H1 (cell line): ENCODE measurements at regions not wholly inside any gene's neighbourhood (a gene's known extent, or its start where the extent isn't known, plus 50 kb on each side); places are given as distances from the start of the nearest gene placed in this dataset.

Source experiments
- CTCF ChIA-PET: fragments of 300-600 bp; sonication (Branson Sonifier 250); formaldehyde crosslinking; loops from one replicate; lab custom pipeline; 2021; ENCODE audit not compliant: partially characterized antibody; lab: Charles Lee
- POLR2A ChIA-PET: fragments of 300-600 bp; sonication (Branson Sonifier 250); formaldehyde crosslinking; loops from one replicate; lab custom pipeline; 2021; ENCODE audit warnings: inconsistent platforms; ENCODE audit not compliant: partially characterized antibody; lab: Charles Lee
- DNase-seq, 2 experiments: peaks; one replicate each; pipeline versions ENCODE4 v3.0.0 to v3.0.0-alpha.2; 2010 to 2022; ENCODE audit warnings: low spot score in 2 of 2, low read depth in 1 of 2, mixed read lengths in 1 of 2
- FAIRE-seq: peaks from 2 replicates; lab custom pipeline; 2011; peaks lifted over from hg19 to GRCh38; lab: Jason Lieb, UNC
- H2AFZ ChIP-seq: 2 replicates; pipeline ENCODE4 v1.8.1; 2012; ENCODE audit warnings: low read length, inconsistent platforms
- H2AK5ac ChIP-seq: 2 replicates; pipeline ENCODE4 v1.6.1; 2013; ENCODE audit warnings: low read depth, low read length
- H2BK120ac ChIP-seq: replicated peaks from 2 replicates; pipeline ENCODE3; 2013; ENCODE audit warnings: low read depth, low read length, inconsistent platforms
- H2BK12ac ChIP-seq: 2 replicates; pipeline ENCODE4 v1.6.1; 2013; ENCODE audit warnings: low read depth, low read length
- H2BK15ac ChIP-seq: 2 replicates; pipeline ENCODE4 v1.6.1; 2013; ENCODE audit warnings: low read length
- H2BK20ac ChIP-seq: 2 replicates; pipeline ENCODE4 v1.6.1; 2013; ENCODE audit warnings: low read length
- H2BK5ac ChIP-seq: 2 replicates; pipeline ENCODE4 v1.6.1; 2013; ENCODE audit warnings: low read depth, low read length
- H3K14ac ChIP-seq: 2 replicates; pipeline ENCODE4 v1.6.1; 2013; ENCODE audit warnings: inconsistent platforms; ENCODE audit not compliant: insufficient read length
- H3K18ac ChIP-seq: 2 replicates; pipeline ENCODE4 v1.6.1; 2013; ENCODE audit warnings: low read length; ENCODE audit errors: extremely low read depth
- H3K23ac ChIP-seq: 2 replicates; pipeline ENCODE4 v1.6.1; 2013; ENCODE audit warnings: inconsistent platforms; ENCODE audit not compliant: insufficient read length
- H3K23me2 ChIP-seq: 2 replicates; pipeline ENCODE4 v1.6.1; 2013; ENCODE audit warnings: low read depth, low read length
- H3K27ac ChIP-seq: 2 replicates; pipeline ENCODE4 v1.6.1; 2011; ENCODE audit warnings: low read depth, low read length, inconsistent platforms
- H3K27me3 ChIP-seq, 4 experiments: replicated peaks in 1 of 4; 1 replicate in 1 of 4; 2 replicates in 3 of 4; pipeline versions ENCODE4 v1.6.1 to v1.8.1; 2011 to 2013; ENCODE audit warnings: low read length in 3 of 4, mild to moderate bottlenecking in 3 of 4, inconsistent platforms in 2 of 4, mixed read lengths in 2 of 4, moderate library complexity in 1 of 4; ENCODE audit not compliant: control insufficient read depth in 3 of 4, insufficient read depth in 3 of 4; ENCODE audit errors: extremely low read depth in 1 of 4
- H3K36me3 ChIP-seq, 4 experiments: 2 replicates each; pipeline versions ENCODE4 v1.6.1 to v1.8.1; 2011 to 2013; ENCODE audit warnings: mild to moderate bottlenecking in 4 of 4, low read length in 3 of 4, moderate library complexity in 2 of 4, control low read depth in 1 of 4, inconsistent platforms in 1 of 4; ENCODE audit not compliant: insufficient read depth in 4 of 4, control insufficient read depth in 2 of 4
- H3K4ac ChIP-seq: replicated peaks from 2 replicates; pipeline ENCODE3; 2013; ENCODE audit warnings: low read length, low read depth, mixed read lengths, inconsistent platforms; ENCODE audit not compliant: insufficient read length
- H3K4me1 ChIP-seq, 4 experiments: replicated peaks in 1 of 4; 1 replicate in 1 of 4; 2 replicates in 3 of 4; pipeline versions ENCODE4 v1.6.1 to v1.8.1; 2011 to 2013; ENCODE audit warnings: low read length in 3 of 4, inconsistent platforms in 2 of 4, mixed read lengths in 1 of 4; ENCODE audit not compliant: insufficient read depth in 4 of 4, control insufficient read depth in 3 of 4
- H3K4me2 ChIP-seq, 2 experiments: 2 replicates each; pipeline versions ENCODE4 v1.6.1 to v1.8.1; 2011 to 2013; ENCODE audit warnings: low read depth in 2 of 2, low read length in 2 of 2, control low read depth in 1 of 2, inconsistent platforms in 1 of 2, mild to moderate bottlenecking in 1 of 2; ENCODE audit not compliant: insufficient read depth in 1 of 2
- H3K4me3 ChIP-seq, 4 experiments: fragments of 200-600, 300-600 bp in 1 of 4; sonication (generic), shearing (Covaris generic), sonication (Bioruptor Twin) in 1 of 4; 2 replicates each; pipeline versions ENCODE4 v1.5.1 to v1.8.1; 2011 to 2016; ENCODE audit warnings: low read length in 4 of 4, low read depth in 3 of 4, control low read depth in 2 of 4, inconsistent platforms in 2 of 4, mild to moderate bottlenecking in 2 of 4, mixed read lengths in 1 of 4, moderate library complexity in 1 of 4; ENCODE audit not compliant: insufficient read depth in 2 of 4; ENCODE audit errors: extremely low read depth in 1 of 4
- H3K56ac ChIP-seq: replicated peaks from 2 replicates; pipeline ENCODE3; 2013; ENCODE audit warnings: low read depth, mild to moderate bottlenecking, mixed read lengths, low read length, inconsistent platforms; ENCODE audit not compliant: insufficient read length
- H3K79me1 ChIP-seq: 2 replicates; pipeline ENCODE4 v1.6.1; 2013; ENCODE audit warnings: low read depth, low read length, control low read depth
- H3K79me2 ChIP-seq, 2 experiments: 2 replicates each; pipeline versions ENCODE4 v1.6.1 to v1.8.1; 2012 to 2013; ENCODE audit warnings: low read length in 2 of 2, mild to moderate bottlenecking in 2 of 2, inconsistent platforms in 1 of 2; ENCODE audit not compliant: insufficient read depth in 2 of 2, control insufficient read depth in 1 of 2
- H3K9ac ChIP-seq, 4 experiments: replicated peaks in 1 of 4; 1 replicate in 1 of 4; 2 replicates in 3 of 4; pipeline versions ENCODE4 v1.6.1 to v1.8.1; 2011 to 2013; ENCODE audit warnings: low read depth in 3 of 4, low read length in 3 of 4, control low read depth in 2 of 4, mild to moderate bottlenecking in 2 of 4, moderate library complexity in 2 of 4, inconsistent platforms in 1 of 4; ENCODE audit errors: extremely low read depth in 1 of 4
- H3K9me3 ChIP-seq, 2 experiments: 2 replicates each; pipeline versions ENCODE4 v1.6.1 to v1.8.1; 2012 to 2013; ENCODE audit warnings: mild to moderate bottlenecking in 2 of 2, moderate library complexity in 2 of 2, control low read depth in 1 of 2, inconsistent platforms in 1 of 2, low read depth in 1 of 2, low read length in 1 of 2, mixed read lengths in 1 of 2; ENCODE audit not compliant: insufficient read depth in 2 of 2
- H4K20me1 ChIP-seq, 2 experiments: replicated peaks in 1 of 2; 2 replicates each; pipeline versions ENCODE3 to v1.8.1; 2011 to 2013; ENCODE audit warnings: inconsistent platforms in 2 of 2, low read length in 2 of 2, mild to moderate bottlenecking in 1 of 2; ENCODE audit not compliant: insufficient read depth in 2 of 2, control insufficient read depth in 1 of 2
- H4K5ac ChIP-seq: 2 replicates; pipeline ENCODE4 v1.6.1; 2013; ENCODE audit warnings: low read length, low read depth, mixed read lengths, inconsistent platforms; ENCODE audit not compliant: insufficient read length
- H4K8ac ChIP-seq: 2 replicates; pipeline ENCODE4 v1.8.0; 2013; ENCODE audit warnings: mild to moderate bottlenecking, moderate library complexity, low read length, inconsistent platforms; ENCODE audit not compliant: insufficient read depth; ENCODE audit errors: extremely low read depth
- H4K91ac ChIP-seq: replicated peaks from 2 replicates; pipeline ENCODE3; 2013; ENCODE audit warnings: low read length, mixed read lengths, inconsistent platforms; ENCODE audit not compliant: insufficient read length
- BRCA1 ChIP-seq: IDR thresholded peaks from 2 replicates; pipeline ENCODE4 v1.6.1; 2012; ENCODE audit warnings: low read depth, low read length, improper control_type of control experiment
- CHD1 ChIP-seq: IDR thresholded peaks from 2 replicates; pipeline ENCODE4 v1.6.1; 2012; ENCODE audit warnings: low read depth, low read length, improper control_type of control experiment
- E2F6 ChIP-seq: IDR thresholded peaks from 2 replicates; pipeline ENCODE4 v1.6.1; 2012; ENCODE audit warnings: inconsistent platforms
- KDM5A ChIP-seq: fragments of 200-600 bp; IDR thresholded peaks from 2 replicates; pipeline ENCODE4 v1.7.1; 2012; ENCODE audit warnings: mild to moderate bottlenecking, low read length, inconsistent platforms, mixed read lengths
- MAFK ChIP-seq: IDR thresholded peaks from 2 replicates; pipeline ENCODE4 v1.6.1; 2012; ENCODE audit warnings: low read depth, mild to moderate bottlenecking, improper control_type of control experiment, low read length
- SIN3A ChIP-seq, 2 experiments: IDR thresholded peaks in 1 of 2; conservative IDR thresholded peaks in 1 of 2; 2 replicates each; pipeline ENCODE4 v1.6.1; 2011 to 2012; ENCODE audit warnings: low read length in 2 of 2, improper control_type of control experiment in 1 of 2, low read depth in 1 of 2, mild to moderate bottlenecking in 1 of 2
- SUZ12 ChIP-seq: fragments of 200-600 bp; sonication (generic); IDR thresholded peaks from 2 replicates; pipeline ENCODE4 v1.6.1; 2012; ENCODE audit warnings: mild to moderate bottlenecking, inconsistent platforms, low read length, moderate library complexity, mixed read lengths
- TAF7 ChIP-seq: optimal IDR thresholded peaks from 2 replicates; pipeline ENCODE3; 2011; ENCODE audit warnings: low read depth, mild to moderate bottlenecking, inconsistent platforms, low read length, moderate library complexity, borderline replicate concordance
- WGBS, 2 experiments: shearing (Covaris generic) in 1 of 2; methylation state at CpG; one replicate each; pipeline versions ENCODE4 v1.1.6 to v1.1.7; 2013 to 2015; ENCODE audit warnings: low lambda C conversion rate in 2 of 2, mixed read lengths in 2 of 2, inconsistent platforms in 1 of 2, low coverage in 1 of 2, missing lambda C conversion rate in 1 of 2; ENCODE audit not compliant: insufficient replicate concordance in 2 of 2, insufficient coverage in 1 of 2, insufficient read length in 1 of 2; ENCODE audit errors: extremely low coverage in 1 of 2, missing lambda C conversion rate in 1 of 2; 5-methylcytosine and 5-hydroxymethylcytosine counted together

GRCh38 chr1:239283216-239283615 is 103.2 kb upstream of the CHRM3 start:
- H3K4me1 ChIP-seq: peaks cover 0 to 3% (median 0%) of the 10 kb centered on the region in 4 experiments; a peak in 2 of 7 replicates
- H4K8ac ChIP-seq: no peak overlapping the region
- H2BK15ac ChIP-seq: no peak overlapping the region
- H3K27me3 ChIP-seq: no peaks in the 10 kb centered on the region
- H3K23me2 ChIP-seq: no peaks in the 10 kb centered on the region
- no peak overlapping the region for H2BK120ac ChIP-seq
- no peak overlapping the region for H2AK5ac ChIP-seq
- no peak overlapping the region for H3K9ac ChIP-seq
- no peak overlapping the region for H3K14ac ChIP-seq
- H3K56ac ChIP-seq: no peak overlapping the region
- no peak overlapping the region for H3K4me3 ChIP-seq
- FAIRE-seq (no peak), DNase-seq (no peak)
- no peak overlapping the region for H3K4ac ChIP-seq
- H4K5ac ChIP-seq: no peak overlapping the region
- no peaks in the 10 kb centered on the region for H3K79me2 ChIP-seq
- ChIA-PET CTCF (interaction anchor here (0.5 kb wide), 1 partner anchor 45 kb away, joined by 3 read pairs; no protein-coding TSS in a partner anchor), POLR2A (no interaction called here)
- H3K9me3 ChIP-seq: peaks cover 3 to 5% of the 10 kb centered on the region in 2 experiments; a peak in 3 of 4 replicates
- no peaks in the 10 kb centered on the region for H3K79me1 ChIP-seq
- H3K23ac ChIP-seq: no peak overlapping the region
- H4K20me1 ChIP-seq: no peaks in the 10 kb centered on the region
- H3K18ac ChIP-seq: no peak overlapping the region
- 83% methylated on average over 6 of the region's 6 CpGs; no CpG with 5 or more reads in 1 of the 2 experiments for WGBS, 2 experiments
- H2AFZ ChIP-seq: no peak overlapping the region
- no peak overlapping the region for H2BK12ac ChIP-seq
- H3K27ac ChIP-seq: no peak overlapping the region
- no peak overlapping the region for H4K91ac ChIP-seq
- H3K4me2 ChIP-seq: no peak overlapping the region
- TF ChIP-seq BRCA1 (no peak), SUZ12 (no peak), KDM5A (no peak), TAF7 (no peak), CHD1 (no peak), E2F6 (no peak), MAFK (no peak), SIN3A (conservative IDR thresholded peaks at IDR 0.05 in 1 of 2, IDR thresholded peaks at IDR 0.05 in 1 of 2; ENCODE audit: low read depth in 1 of 2, low read length in 2 of 2) (no peak)
- H2BK20ac ChIP-seq: no peak overlapping the region
- no peak overlapping the region for H2BK5ac ChIP-seq
- H3K36me3 ChIP-seq: no peaks in the 10 kb centered on the region; a peak in 1 of 8 replicates
